ENCODE measurements at regions not wholly inside any gene's neighbourhood (a gene's known extent, or its start where the extent isn't known, plus 50 kb on each side); places are given as distances from the start of the nearest gene placed in this dataset.
"Not testable (repeated sequence)": the region's sequence is repeated elsewhere in the genome, so short reads cannot be mapped to it uniquely, and the experiment has no call there.

DNA sequence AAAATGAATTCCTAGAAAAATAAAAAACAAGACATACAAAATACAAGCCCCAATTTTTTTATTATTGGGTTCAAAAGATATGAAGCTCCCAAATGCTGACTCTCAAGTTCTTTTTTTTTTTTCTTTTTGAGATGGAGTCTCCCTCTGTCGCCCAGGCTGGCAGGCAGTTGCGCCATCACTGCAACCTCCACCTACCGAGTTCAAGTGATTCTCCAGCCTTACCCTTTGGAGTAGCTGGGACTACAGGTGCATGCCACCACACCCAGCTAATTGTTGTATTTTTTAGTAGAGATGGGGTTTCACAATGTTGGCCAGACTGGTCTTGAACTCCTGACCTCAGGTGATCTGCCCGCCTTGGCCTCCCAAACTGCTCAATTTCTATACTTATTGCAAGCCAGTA lies 600.6 kb downstream of the BCOR start:
- TF ChIP-seq, protein P1, sequence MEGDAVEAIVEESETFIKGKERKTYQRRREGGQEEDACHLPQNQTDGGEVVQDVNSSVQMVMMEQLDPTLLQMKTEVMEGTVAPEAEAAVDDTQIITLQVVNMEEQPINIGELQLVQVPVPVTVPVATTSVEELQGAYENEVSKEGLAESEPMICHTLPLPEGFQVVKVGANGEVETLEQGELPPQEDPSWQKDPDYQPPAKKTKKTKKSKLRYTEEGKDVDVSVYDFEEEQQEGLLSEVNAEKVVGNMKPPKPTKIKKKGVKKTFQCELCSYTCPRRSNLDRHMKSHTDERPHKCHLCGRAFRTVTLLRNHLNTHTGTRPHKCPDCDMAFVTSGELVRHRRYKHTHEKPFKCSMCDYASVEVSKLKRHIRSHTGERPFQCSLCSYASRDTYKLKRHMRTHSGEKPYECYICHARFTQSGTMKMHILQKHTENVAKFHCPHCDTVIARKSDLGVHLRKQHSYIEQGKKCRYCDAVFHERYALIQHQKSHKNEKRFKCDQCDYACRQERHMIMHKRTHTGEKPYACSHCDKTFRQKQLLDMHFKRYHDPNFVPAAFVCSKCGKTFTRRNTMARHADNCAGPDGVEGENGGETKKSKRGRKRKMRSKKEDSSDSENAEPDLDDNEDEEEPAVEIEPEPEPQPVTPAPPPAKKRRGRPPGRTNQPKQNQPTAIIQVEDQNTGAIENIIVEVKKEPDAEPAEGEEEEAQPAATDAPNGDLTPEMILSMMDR (conservative IDR thresholded peaks at IDR 0.05; ENCODE audit: low read depth, low read length): not testable (repeated sequence)
- TF ChIP-seq EZH2 (IDR thresholded peaks at IDR 0.05; ENCODE audit: low read length, unreplicated experiment): not testable (repeated sequence)
